Panc1 (cell line): ENCODE measurements at regions not wholly inside any gene's neighbourhood (a gene's known extent, or its start where the extent isn't known, plus 50 kb on each side); places are given as distances from the start of the nearest gene placed in this dataset.

Experiments
- ATAC-seq: fragments of 200-7000 bp; cut with Tn5 transposase; 2 replicates; pipeline ENCODE4 v1.9.1; 2020; ENCODE audit warnings: mild to moderate bottlenecking, moderate library complexity
- BruUV-seq: library from RNA; stranded (reverse); fragments of 400-500 nt; replicated peaks from 2 replicates; lab custom pipeline; 2021; lab: Mats Ljungman, UMichigan
- CTCF ChIA-PET: fragments of 300-600 bp; sonication (Branson Sonifier 250); formaldehyde crosslinking; loops from one replicate; lab custom pipeline; 2022; ENCODE audit warnings: antibody characterized with exemption; lab: Charles Lee
- POLR2A ChIA-PET: fragments of 300-600 bp; sonication (Branson Sonifier 250); formaldehyde crosslinking; loops from one replicate; lab custom pipeline; 2022; ENCODE audit warnings: antibody characterized with exemption; lab: Charles Lee
- DNase-seq: peaks from one replicate; pipeline ENCODE4 v3.0.0-alpha.2; 2010; ENCODE audit warnings: low read depth, low spot score
- H3K27ac ChIP-seq: 2 replicates; pipeline ENCODE4 v1.5.1; 2011; ENCODE audit warnings: mild to moderate bottlenecking, low read length, inconsistent platforms
- H3K27me3 ChIP-seq: fragments of 200-500 bp; sonication (Bioruptor generic); 2 replicates; pipeline ENCODE4 v1.6.0; 2014; ENCODE audit warnings: low read length, inconsistent platforms; ENCODE audit not compliant: control insufficient read depth, insufficient read depth
- H3K36me3 ChIP-seq: fragments of 200-500 bp; sonication (Bioruptor generic); 2 replicates; pipeline ENCODE4 v1.5.1; 2014; ENCODE audit warnings: inconsistent platforms, mild to moderate bottlenecking, low read length, moderate library complexity; ENCODE audit not compliant: control insufficient read depth, insufficient read depth
- H3K4me1 ChIP-seq: 2 replicates; pipeline ENCODE4 v1.5.1; 2011; ENCODE audit warnings: inconsistent platforms, mild to moderate bottlenecking, low read length, moderate library complexity; ENCODE audit not compliant: control insufficient read depth, insufficient read depth
- H3K4me3 ChIP-seq, 2 experiments: 2 replicates each; pipeline ENCODE4 v1.5.1; 2011 to 2012; ENCODE audit warnings: low read depth in 2 of 2, low read length in 2 of 2, mild to moderate bottlenecking in 2 of 2, inconsistent platforms in 1 of 2, moderate library complexity in 1 of 2
- H3K9me3 ChIP-seq: fragments of 200-500 bp; sonication (Bioruptor generic); 2 replicates; pipeline ENCODE4 v1.5.1; 2014; ENCODE audit warnings: low read depth, mild to moderate bottlenecking, inconsistent platforms, low read length, moderate library complexity; ENCODE audit not compliant: control insufficient read depth, insufficient read depth
- CTCF ChIP-seq: fragments of 450-650 bp; IDR thresholded peaks from 2 replicates; pipeline ENCODE4 v1.5.1; 2017; ENCODE audit warnings: mild to moderate bottlenecking
- POLR2AphosphoS5 ChIP-seq: IDR thresholded peaks from 2 replicates; pipeline ENCODE4 v1.6.1; 2012; ENCODE audit warnings: mild to moderate bottlenecking, low read depth, low read length, moderate library complexity
- REST ChIP-seq, 2 experiments: IDR thresholded peaks; 2 replicates each; pipeline ENCODE4 v1.6.1; 2011 to 2012; ENCODE audit warnings: low read depth in 2 of 2, control low read depth in 1 of 2, low read length in 1 of 2, mild to moderate bottlenecking in 1 of 2, moderate library complexity in 1 of 2; ENCODE audit not compliant: insufficient read depth in 1 of 2
- SIN3A ChIP-seq: IDR thresholded peaks from 2 replicates; pipeline ENCODE4 v1.6.1; 2012; ENCODE audit warnings: low read depth, mild to moderate bottlenecking, low read length, moderate library complexity, borderline replicate concordance; ENCODE audit not compliant: insufficient read depth
- TCF7L2 ChIP-seq: IDR thresholded peaks from 2 replicates; pipeline ENCODE4 v1.6.1; 2011; ENCODE audit warnings: mild to moderate bottlenecking, low read depth, low read length, inconsistent platforms
- in situ Hi-C: cut with HindIII; loops from 2 replicates; pipeline ENCODE4 v1.10.0; 2016; ENCODE audit warnings: low sequenced_read_pairs, low pct_unique_long_range_greater_than_20kb
- intact Hi-C: fragments of 100-400 bp; cut with micrococcal nuclease; formaldehyde crosslinking; loops from one replicate; pipeline ENCODE4 v1.10.0; 2022; ENCODE audit not compliant: unreplicated experiment

- H3K9me3 ChIP-seq, result no peaks in the 10 kb centered on the region
- in situ Hi-C loops, result no loop called here
Observed at GRCh38 chr22:27641049-27641795, 160.3 kb downstream of the MN1 start.

GRCh38 chr22:27642104-27642800 is 159.3 kb downstream of the MN1 start:
- CTCF ChIA-PET, result no interaction called here
- Histone ChIP-seq H3K9me3 (no peaks in the 10 kb centered on the region), H3K27ac (no peak overlapping the region), H3K36me3 (no peaks in the 10 kb centered on the region), H3K4me3 (no peak overlapping the region), H3K4me1 (no peaks in the 10 kb centered on the region), H3K27me3 (no peaks in the 10 kb centered on the region)
- in situ Hi-C loops (no loop called here), intact Hi-C loops (no loop called here)
- DNase-seq (no peak), ATAC-seq (no peak)
- BruUV-seq, result no TSS peak
- POLR2A ChIA-PET, result no interaction called here
- no peak for TF ChIP-seq POLR2AphosphoS5
- TF ChIP-seq TCF7L2, result no peak
- TF ChIP-seq CTCF, result no peak
- TF ChIP-seq REST (IDR thresholded peaks at IDR 0.05; ENCODE audit: insufficient read depth in 1 of 2, low read depth in 2 of 2, low read length in 1 of 2), result no peak

More at GRCh38 chr22:27641049-27641795, 160.3 kb downstream of the MN1 start:
- no peaks in the 10 kb centered on the region for H3K36me3 ChIP-seq
- TF ChIP-seq TCF7L2 (no peak), CTCF (no peak), REST (IDR thresholded peaks at IDR 0.05; ENCODE audit: insufficient read depth in 1 of 2, low read depth in 2 of 2, low read length in 1 of 2) (no peak), POLR2AphosphoS5 (no peak), SIN3A (no peak)
- BruUV-seq, result no TSS peak
- H3K4me1 ChIP-seq, result no peaks in the 10 kb centered on the region
- ATAC-seq (no peak), DNase-seq (no peak)
- H3K27me3 ChIP-seq, result no peaks in the 10 kb centered on the region
- intact Hi-C loops, result no loop called here
- H3K27ac ChIP-seq, result no peak overlapping the region
- no peak overlapping the region for H3K4me3 ChIP-seq
- ChIA-PET POLR2A (no interaction called here), CTCF (no interaction called here)
